GM10266 (cell line): ENCODE measurements at regions not wholly inside any gene's neighbourhood (a gene's known extent, or its start where the extent isn't known, plus 50 kb on each side); places are given as distances from the start of the nearest gene placed in this dataset.

Experiments used
- DNase-seq: peaks from one replicate; pipeline ENCODE4 v3.0.0; 2012; ENCODE audit errors: extremely low spot score
- TF ChIP-seq, protein P1 (sequence below): IDR thresholded peaks from 2 replicates; pipeline ENCODE4 v1.5.1; 2012; ENCODE audit warnings: mild to moderate bottlenecking, low read depth; ENCODE audit not compliant: control insufficient read depth, insufficient read depth; ENCODE audit errors: missing control alignments

DNA sequence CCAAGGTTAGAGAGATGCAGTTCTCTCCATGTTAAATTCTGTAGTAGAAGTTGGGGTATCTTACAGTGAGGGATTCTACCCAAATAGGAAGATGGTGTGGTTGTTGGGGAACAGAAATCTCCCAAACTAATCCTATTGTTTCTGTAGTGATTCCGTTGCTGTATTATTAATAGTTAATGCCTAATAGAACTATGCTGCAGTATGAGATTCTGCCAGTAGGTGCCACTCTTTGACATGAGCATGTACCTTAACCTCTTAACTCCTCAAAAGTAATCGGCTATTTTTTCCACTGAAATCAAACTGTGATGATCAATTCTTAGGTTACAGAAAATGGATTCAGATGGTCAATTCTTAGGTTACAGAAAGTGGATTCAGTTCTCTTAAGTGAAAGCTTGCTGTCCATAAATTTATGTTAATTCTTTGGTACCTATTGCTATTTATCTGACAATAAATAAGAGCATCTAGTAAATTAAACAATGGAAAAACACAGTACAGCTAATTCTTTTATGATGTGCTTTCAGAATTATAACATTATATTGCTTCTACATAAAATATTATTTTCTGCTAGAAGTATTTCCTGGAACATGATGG lies 97.9 kb upstream of the DLX2 start:
- TF ChIP-seq, protein P1, sequence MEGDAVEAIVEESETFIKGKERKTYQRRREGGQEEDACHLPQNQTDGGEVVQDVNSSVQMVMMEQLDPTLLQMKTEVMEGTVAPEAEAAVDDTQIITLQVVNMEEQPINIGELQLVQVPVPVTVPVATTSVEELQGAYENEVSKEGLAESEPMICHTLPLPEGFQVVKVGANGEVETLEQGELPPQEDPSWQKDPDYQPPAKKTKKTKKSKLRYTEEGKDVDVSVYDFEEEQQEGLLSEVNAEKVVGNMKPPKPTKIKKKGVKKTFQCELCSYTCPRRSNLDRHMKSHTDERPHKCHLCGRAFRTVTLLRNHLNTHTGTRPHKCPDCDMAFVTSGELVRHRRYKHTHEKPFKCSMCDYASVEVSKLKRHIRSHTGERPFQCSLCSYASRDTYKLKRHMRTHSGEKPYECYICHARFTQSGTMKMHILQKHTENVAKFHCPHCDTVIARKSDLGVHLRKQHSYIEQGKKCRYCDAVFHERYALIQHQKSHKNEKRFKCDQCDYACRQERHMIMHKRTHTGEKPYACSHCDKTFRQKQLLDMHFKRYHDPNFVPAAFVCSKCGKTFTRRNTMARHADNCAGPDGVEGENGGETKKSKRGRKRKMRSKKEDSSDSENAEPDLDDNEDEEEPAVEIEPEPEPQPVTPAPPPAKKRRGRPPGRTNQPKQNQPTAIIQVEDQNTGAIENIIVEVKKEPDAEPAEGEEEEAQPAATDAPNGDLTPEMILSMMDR: no peak
- DNase-seq: no peak

DNA sequence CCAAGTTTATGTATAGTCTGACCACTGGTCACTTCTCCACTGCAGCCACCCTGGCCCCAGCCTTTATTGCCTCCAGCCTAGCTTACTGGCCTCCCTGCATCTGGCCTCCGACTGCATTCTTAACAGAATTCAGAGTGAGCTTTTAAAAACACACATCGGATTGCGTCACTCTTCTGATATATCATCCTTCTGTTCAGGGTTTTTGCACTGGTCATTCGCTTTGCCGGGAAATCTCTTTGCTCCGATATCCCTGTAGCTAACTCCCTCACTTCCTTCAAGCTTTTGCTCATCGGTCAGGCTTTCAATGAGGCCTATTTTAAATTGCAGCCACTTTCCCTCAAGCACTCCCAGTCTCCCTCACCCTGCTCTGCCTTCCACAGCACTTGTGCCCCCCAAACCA lies 101.6 kb upstream of the DLX2 start:
- DNase-seq: no peak
- TF ChIP-seq, protein P1: no peak

DNA sequence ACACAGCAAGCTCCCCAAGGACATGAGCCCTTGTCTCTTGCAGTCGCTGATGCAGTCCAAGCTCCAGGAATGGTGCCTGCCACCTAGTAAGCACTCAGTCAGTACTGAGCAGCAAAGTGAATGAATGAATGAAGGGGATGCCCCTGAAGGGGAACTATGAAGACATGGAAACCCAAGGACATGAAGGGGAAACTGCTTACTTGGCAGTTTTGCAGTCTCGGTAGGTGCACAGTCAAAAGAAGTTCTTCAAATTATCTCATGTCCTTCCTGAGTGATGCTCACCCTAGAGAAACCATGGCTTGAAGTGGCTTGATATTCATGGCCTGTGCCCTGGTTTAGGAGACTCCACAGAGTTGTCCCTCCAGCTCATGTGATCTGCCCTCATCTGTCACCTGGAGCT lies 102.1 kb upstream of the DLX2 start:
- TF ChIP-seq, protein P1: no peak

DNA sequence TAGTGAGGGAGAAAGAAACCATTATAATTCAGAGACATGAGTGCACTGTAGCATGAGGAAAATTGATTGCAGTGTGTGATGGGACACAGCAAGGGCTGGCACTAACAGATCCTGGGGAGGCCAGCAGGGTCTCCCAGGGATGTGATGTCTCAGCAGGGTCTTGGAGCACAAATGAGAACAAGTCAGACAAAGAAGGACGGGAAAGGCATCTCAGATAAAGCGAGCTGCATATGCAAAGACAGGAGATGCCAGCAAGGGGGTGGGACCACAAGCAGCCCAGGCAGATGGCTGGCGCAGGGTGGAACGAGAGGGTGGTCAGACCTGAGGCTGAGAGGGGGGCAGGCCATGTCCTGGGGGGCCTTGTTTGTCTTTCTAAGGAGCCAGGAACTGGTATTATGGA lies 102.6 kb upstream of the DLX2 start:
- no peak for DNase-seq
- TF ChIP-seq, protein P1: no peak

More for the DNA sequence above, 102.1 kb upstream of the DLX2 start:
- DNase-seq: no peak

DNA sequence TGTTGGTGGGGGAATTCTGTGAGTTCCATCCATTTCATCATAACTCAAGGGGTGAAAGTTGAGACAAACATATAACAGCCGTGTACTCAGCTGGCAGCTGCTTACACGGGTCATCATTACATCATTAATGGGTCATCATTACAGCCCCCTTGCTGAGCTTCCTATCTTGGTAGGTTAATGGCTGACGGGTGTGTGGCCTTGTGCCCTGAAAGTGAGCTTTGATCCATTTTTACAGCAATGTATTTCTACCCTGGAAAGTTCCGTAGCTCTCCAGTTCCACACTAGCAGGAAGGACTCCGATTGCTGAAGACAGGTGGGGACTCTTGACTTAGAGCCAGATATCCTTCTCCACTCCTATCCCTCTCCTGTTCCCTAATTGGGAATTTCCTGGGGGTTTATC lies 105.2 kb upstream of the DLX2 start:
- TF ChIP-seq, protein P1: no peak

DNA sequence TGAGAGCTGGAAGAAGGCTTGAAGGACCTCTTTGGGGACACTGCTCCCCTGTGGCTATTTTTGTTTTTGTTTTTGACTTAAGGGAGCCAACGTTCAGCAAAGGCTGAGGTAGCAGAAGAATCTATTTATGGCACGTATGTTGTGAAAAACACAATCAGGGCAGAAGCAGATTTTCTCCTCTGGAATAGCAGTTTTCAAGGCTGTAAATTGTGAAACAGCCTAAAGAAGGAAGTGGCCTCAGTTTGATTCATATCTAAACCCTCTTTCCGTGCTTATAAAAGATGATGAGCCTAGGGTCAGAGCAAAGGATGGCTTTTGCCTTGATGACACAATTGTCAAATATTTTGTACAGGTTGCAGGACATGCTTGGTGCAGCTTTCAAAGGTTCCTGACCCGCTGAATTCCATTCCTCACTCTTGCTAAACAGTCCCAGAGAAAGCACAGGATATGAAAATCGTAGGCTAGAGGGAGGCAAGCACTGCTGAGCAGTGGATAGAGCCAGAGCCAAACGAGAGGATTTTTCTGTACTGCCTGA lies 106.2 kb upstream of the DLX2 start:
- TF ChIP-seq, protein P1: no peak
- DNase-seq: no peak

More for the DNA sequence above, 105.2 kb upstream of the DLX2 start:
- no peak for DNase-seq

DNA sequence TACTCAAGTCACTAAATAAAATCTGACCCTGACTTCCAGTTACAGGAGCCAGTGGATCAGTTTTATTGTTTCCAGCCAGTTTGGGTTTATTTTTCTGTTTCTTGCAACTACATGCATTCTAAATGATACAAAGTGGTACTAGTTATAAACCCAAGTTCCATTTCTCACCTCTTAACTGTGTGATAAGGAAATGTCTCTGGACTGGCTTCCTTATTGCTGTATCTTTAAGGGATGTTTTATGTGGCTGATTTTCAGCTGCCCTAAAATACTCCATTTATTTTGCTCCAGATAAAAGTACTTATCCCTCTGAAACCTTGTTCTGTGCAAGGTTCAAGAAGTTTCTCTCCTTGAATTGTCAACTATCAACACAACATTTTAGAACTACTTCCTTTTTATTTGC lies 107.9 kb upstream of the DLX2 start:
- DNase-seq: no peak
- TF ChIP-seq, protein P1: no peak
